HepG2 (cell line): ENCODE measurements at regions not wholly inside any gene's neighbourhood (a gene's known extent, or its start where the extent isn't known, plus 50 kb on each side); places are given as distances from the start of the nearest gene placed in this dataset.
A peak's percentile ranks its signal among the peaks of the same experiment; 100 is the strongest.

ENCODE experiments used
- CBFB ChIP-seq: sonication (generic); formaldehyde crosslinking; IDR thresholded peaks from 2 replicates; pipeline ENCODE4 v1.4.0; 2020; ENCODE audit warnings: missing genetic modification reagents
- DBP ChIP-seq: sonication (generic); formaldehyde crosslinking; IDR thresholded peaks from 2 replicates; pipeline ENCODE4 v1.4.0; 2020; ENCODE audit warnings: missing genetic modification reagents; ENCODE audit errors: not compliant biosample characterization
- FOXA3 ChIP-seq: IDR thresholded peaks from 2 replicates; pipeline ENCODE4 v1.6.1; 2016; ENCODE audit warnings: missing genetic modification reagents, missing compliant biosample characterization
- NCOR1 ChIP-seq: fragments of 200-600 bp; sonication (generic); IDR thresholded peaks from 2 replicates; pipeline ENCODE4 v1.7.0; 2017; ENCODE audit warnings: antibody characterized with exemption, low read length, borderline replicate concordance
- RNF219 ChIP-seq: sonication (generic); formaldehyde crosslinking; IDR thresholded peaks from 2 replicates; pipeline ENCODE4 v1.5.0; 2020; ENCODE audit warnings: mild to moderate bottlenecking, missing genetic modification reagents
- SKI ChIP-seq: fragments of 450-650 bp; IDR thresholded peaks from one replicate; pipeline ENCODE4 v1.6.1; 2018; ENCODE audit warnings: mild to moderate bottlenecking; ENCODE audit not compliant: partially characterized antibody
- SRSF9 ChIP-seq: fragments of 200-400 bp; formaldehyde crosslinking; IDR thresholded peaks from 2 replicates; pipeline ENCODE4 v1.6.1; 2018; ENCODE audit warnings: borderline replicate concordance, mild to moderate bottlenecking, low read depth, low read length; ENCODE audit not compliant: insufficient read depth, poor library complexity, severe bottlenecking
- TARDBP ChIP-seq: sonication (generic); formaldehyde crosslinking; IDR thresholded peaks from 2 replicates; pipeline ENCODE4 v1.8.0; 2022; ENCODE audit warnings: mild to moderate bottlenecking, missing genetic modification reagents
- THAP11 ChIP-seq: IDR thresholded peaks from 2 replicates; pipeline ENCODE4 v1.6.1; 2016; ENCODE audit warnings: missing biosample characterization, missing genetic modification reagents
- ZMAT3 ChIP-seq: sonication (generic); formaldehyde crosslinking; conservative IDR thresholded peaks from 2 replicates; pipeline ENCODE4 v1.7.0; 2021; ENCODE audit warnings: missing genetic modification reagents
- ZMYM4 ChIP-seq: sonication (generic); formaldehyde crosslinking; IDR thresholded peaks from 2 replicates; pipeline ENCODE4 v1.8.1; 2023; ENCODE audit warnings: mild to moderate bottlenecking, missing genetic modification reagents
- ZNF292 ChIP-seq: sonication (generic); formaldehyde crosslinking; IDR thresholded peaks from 2 replicates; pipeline ENCODE4 v1.8.1; 2022; ENCODE audit warnings: mild to moderate bottlenecking, low read depth, missing genetic modification reagents, borderline replicate concordance
- ZNF7 ChIP-seq: IDR thresholded peaks from 2 replicates; pipeline ENCODE4 v1.6.1; 2016; ENCODE audit warnings: missing biosample characterization, missing genetic modification reagents
- ZNF710 ChIP-seq: sonication (generic); formaldehyde crosslinking; IDR thresholded peaks from 2 replicates; pipeline ENCODE4 v1.5.0; 2020; ENCODE audit warnings: mild to moderate bottlenecking, missing genetic modification reagents, borderline replicate concordance
- TF ChIP-seq, protein P1 (sequence below): sonication (generic); formaldehyde crosslinking; IDR thresholded peaks from 2 replicates; pipeline ENCODE4 v1.5.1; 2020; ENCODE audit warnings: mild to moderate bottlenecking, missing genetic modification reagents, borderline replicate concordance
- TF ChIP-seq, protein P2 (sequence below): sonication (generic); formaldehyde crosslinking; IDR thresholded peaks from 2 replicates; pipeline ENCODE4 v1.5.1; 2020; ENCODE audit warnings: mild to moderate bottlenecking, missing genetic modification reagents, moderate library complexity

- TF ChIP-seq, protein P1, sequence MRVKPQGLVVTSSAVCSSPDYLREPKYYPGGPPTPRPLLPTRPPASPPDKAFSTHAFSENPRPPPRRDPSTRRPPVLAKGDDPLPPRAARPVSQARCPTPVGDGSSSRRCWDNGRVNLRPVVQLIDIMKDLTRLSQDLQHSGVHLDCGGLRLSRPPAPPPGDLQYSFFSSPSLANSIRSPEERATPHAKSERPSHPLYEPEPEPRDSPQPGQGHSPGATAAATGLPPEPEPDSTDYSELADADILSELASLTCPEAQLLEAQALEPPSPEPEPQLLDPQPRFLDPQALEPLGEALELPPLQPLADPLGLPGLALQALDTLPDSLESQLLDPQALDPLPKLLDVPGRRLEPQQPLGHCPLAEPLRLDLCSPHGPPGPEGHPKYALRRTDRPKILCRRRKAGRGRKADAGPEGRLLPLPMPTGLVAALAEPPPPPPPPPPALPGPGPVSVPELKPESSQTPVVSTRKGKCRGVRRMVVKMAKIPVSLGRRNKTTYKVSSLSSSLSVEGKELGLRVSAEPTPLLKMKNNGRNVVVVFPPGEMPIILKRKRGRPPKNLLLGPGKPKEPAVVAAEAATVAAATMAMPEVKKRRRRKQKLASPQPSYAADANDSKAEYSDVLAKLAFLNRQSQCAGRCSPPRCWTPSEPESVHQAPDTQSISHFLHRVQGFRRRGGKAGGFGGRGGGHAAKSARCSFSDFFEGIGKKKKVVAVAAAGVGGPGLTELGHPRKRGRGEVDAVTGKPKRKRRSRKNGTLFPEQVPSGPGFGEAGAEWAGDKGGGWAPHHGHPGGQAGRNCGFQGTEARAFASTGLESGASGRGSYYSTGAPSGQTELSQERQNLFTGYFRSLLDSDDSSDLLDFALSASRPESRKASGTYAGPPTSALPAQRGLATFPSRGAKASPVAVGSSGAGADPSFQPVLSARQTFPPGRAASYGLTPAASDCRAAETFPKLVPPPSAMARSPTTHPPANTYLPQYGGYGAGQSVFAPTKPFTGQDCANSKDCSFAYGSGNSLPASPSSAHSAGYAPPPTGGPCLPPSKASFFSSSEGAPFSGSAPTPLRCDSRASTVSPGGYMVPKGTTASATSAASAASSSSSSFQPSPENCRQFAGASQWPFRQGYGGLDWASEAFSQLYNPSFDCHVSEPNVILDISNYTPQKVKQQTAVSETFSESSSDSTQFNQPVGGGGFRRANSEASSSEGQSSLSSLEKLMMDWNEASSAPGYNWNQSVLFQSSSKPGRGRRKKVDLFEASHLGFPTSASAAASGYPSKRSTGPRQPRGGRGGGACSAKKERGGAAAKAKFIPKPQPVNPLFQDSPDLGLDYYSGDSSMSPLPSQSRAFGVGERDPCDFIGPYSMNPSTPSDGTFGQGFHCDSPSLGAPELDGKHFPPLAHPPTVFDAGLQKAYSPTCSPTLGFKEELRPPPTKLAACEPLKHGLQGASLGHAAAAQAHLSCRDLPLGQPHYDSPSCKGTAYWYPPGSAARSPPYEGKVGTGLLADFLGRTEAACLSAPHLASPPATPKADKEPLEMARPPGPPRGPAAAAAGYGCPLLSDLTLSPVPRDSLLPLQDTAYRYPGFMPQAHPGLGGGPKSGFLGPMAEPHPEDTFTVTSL, result peak; percentile 89
- TF ChIP-seq NCOR1, result peak; percentile 82; the same call in 1 of the 2 replicates
- TF ChIP-seq ZNF710 (CRISPR knock-in tag), result peak; percentile 32; the same call in 1 of the 2 replicates
- TF ChIP-seq DBP (CRISPR knock-in tag), result no peak
- peak; percentile 59; the same call in 1 of the 2 replicates for TF ChIP-seq THAP11
- peak; percentile 37; the same call in 1 of the 2 replicates for TF ChIP-seq CBFB (CRISPR knock-in tag)
- no peak for TF ChIP-seq ZNF7 (CRISPR knock-in tag)
- TF ChIP-seq, protein P2, sequence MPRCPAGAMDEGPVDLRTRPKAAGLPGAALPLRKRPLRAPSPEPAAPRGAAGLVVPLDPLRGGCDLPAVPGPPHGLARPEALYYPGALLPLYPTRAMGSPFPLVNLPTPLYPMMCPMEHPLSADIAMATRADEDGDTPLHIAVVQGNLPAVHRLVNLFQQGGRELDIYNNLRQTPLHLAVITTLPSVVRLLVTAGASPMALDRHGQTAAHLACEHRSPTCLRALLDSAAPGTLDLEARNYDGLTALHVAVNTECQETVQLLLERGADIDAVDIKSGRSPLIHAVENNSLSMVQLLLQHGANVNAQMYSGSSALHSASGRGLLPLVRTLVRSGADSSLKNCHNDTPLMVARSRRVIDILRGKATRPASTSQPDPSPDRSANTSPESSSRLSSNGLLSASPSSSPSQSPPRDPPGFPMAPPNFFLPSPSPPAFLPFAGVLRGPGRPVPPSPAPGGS (CRISPR knock-in tag), result no peak; the same call in 1 of the 2 replicates
- peak; percentile 80 for TF ChIP-seq FOXA3 (CRISPR knock-in tag)
- TF ChIP-seq ZMAT3 (CRISPR knock-in tag), result 0 out of 2 replicates have a peak, but pooled peaks have one; percentile 12
- no peak for TF ChIP-seq SRSF9
- TF ChIP-seq ZMYM4, result peak; percentile 64; the same call in 1 of the 2 replicates
- peak; percentile 94; the same call in 1 of the 2 replicates for TF ChIP-seq TARDBP
- TF ChIP-seq RNF219 (CRISPR knock-in tag), result no peak
- peak; percentile 96; the same call in 1 of the 2 replicates for TF ChIP-seq ZNF292 (CRISPR knock-in tag)
- TF ChIP-seq SKI, result peak; percentile 40
These were observed 105.5 kb upstream of the TOP3B start (continued) for GRCh38 chr22:22087854-22088657.
